ENCODE measurements at regions not wholly inside any gene's neighbourhood (a gene's known extent, or its start where the extent isn't known, plus 50 kb on each side); places are given as distances from the start of the nearest gene placed in this dataset.
"Not testable (repeated sequence)": the region's sequence is repeated elsewhere in the genome, so short reads cannot be mapped to it uniquely, and the experiment has no call there.

DNA sequence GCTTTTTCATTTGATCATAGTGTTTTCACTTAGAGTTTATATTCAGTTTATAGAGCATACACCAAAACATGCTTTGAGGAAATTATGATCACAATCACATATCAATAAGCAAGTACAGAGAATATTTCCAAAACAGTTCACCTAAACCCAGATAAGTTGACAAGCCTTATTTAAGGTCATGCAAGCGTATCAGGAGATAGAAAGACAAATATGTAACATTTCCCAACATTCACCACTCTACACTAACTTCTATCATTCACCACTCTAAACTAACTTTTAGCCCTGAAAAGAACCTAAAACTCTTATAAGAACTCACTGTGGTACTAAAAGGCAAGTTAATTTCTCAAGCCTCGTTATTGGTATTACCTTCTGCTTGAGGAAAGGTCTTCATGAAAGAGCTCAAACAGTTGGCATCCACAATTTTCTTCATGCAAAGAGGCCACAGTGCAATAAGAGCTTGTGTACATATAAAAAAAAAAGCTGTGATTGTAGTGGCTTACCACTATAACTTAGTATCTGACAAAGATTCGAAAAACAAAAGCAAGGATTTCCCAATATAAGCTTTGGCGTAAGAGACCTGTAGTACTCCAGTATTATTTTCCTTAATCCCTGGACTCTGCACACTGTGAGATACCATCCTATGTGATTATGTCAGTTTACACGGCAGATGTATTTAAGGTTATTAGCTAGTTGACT, 903.3 kb downstream of the STIM2 start:
- no peak for DNase-seq

DNA sequence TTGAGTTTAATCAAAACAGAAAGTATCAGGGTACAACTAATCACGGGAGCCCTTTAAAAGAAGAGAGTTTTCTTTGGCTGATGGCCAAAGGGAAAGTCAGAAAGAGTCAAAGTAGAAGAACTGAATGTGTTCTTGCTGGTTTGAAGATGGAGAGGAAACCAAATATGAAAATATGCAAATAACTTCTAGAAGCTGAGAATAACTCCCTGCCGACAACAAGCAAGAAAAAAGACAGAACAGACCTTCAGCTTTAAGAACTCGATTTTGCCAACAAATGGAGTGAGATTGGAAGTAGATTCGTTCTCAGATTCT, 903.8 kb downstream of the STIM2 start:
- DNase-seq, result no peak

DNA sequence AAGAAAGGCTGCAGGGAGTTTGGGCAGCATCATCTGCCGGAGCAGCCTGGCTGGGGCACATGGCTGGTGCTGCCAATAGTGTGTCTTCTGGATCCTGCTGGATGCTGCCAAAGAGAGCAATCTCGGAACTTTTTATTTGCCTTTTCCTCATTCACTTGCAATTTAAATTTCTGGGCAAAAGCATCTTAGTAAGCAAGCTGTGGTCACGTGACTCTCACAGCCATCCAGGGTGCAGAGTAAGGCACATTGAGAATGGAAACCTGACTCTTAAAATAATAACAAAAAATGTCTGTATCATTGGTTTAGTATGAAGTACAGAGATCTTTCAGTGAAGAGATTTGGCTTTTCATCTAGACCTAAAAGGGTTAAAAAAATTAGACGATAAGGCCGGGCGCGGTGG, 910.3 kb downstream of the STIM2 start:
- no peak for DNase-seq

DNA sequence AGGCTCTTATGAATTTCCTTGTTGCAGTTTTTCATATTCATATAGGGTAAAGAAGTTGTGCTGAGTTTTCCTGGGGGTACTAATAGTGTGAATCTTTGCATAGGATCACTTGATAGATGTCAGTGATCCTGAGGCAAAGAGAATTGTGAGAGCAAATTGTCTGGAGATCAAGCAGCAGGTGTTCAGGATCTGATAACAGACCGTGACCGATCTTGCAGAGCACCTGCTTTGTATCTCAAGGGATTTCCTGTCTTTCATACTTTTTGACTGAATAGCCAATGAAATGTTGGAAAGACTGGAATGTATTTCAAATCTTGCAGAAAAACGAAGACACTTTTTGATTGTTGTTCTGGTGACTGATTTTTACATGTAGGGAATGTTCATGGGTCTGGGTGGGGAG, 914.5 kb downstream of the STIM2 start:
- no peak for DNase-seq

DNA sequence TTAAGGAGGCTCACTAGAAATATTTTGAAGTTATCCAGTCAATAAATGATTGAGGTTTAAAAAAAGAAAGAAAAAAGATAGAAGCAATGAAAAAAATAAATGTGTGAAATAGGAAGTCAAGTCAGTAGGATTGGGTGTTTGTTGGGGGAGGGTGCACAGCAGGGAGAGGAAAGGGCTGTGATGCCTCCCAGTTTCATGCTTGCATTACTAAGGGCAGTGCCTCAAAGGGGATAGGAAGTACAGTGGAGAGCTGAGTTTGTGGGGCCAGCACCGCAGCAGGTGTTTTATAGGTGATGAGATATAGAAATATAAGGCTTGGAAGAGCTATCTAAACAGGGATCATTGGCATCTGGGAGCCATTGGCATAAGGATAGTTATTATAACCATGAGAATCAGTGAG, 919.2 kb downstream of the STIM2 start:
- no peak for DNase-seq

DNA sequence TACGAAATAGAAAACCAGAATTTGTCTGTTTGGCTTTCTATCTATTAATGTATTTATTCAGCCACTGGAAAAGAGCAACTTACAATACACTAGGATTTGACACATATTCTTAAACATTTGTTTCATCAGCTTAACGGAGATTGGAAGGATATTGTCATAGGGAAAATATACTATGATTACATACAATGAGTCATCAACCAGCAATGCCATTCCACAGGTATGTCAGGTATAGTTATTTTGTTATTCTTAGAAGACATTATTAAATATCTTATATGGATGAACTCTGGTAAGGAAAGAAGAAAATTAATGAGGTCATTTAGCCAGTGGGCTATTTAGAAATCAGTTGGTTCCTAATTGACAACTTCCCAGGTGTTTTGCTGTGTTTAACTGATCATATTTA, 926.6 kb downstream of the STIM2 start:
- no peak for DNase-seq

DNA sequence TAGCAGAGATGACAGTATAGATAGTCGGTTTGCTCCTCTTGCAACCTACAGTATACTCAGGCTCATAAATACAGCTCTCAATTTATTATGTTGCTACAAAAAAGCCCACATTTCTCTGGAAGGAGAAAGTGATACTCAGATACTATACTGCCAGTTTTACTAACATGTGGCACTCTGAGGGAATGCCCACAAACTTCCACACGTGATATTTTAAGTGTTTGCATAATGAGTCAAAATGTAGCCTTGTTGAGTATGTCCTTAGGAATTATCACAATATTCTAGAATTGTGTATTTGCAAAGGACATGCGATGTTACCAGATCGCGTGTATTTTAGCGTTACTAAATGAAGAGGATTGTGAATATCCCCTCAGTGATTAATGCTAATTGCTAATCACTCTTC, 929.1 kb downstream of the STIM2 start:
- DNase-seq, result peak; percentile 63

DNA sequence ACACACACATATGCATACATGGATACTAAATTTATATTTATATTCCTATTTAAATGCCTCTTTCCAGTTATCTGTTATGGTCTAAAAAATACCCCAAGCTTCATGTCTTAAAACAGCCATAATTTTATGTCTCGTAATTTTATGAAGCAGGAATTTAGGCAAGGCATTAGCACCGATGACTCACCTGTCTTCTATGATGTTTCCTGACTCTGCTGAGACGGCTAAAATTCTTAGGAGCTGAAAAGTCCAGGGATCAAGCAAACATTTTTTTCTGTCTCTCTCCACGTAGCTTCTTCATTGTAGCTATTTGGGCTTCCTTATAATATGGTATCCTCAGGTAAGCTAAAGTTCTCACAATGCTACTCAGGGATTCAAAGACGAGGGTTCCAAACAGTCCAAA, 930.3 kb downstream of the STIM2 start:
- peak; percentile 60 for DNase-seq

DNA sequence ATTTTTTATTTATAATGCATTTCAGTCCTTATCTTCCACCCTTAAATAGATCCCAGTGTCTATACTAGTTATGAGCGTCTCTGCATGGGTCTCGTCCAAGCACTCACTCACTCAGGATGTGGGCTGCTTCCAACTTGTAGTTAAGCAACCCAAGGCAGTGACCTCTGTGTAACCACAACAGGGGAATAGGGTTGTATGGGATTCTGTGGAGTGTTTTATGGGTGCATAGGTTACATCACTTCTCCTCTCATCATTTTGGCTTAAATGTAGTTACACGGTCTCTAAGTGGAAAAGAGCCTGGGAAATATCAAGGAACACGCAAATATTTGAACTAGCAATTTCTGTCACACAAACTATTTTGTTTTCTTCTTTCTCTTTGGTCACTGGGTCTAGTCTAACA, 931.0 kb downstream of the STIM2 start:
- DNase-seq, result peak; percentile 3

DNA sequence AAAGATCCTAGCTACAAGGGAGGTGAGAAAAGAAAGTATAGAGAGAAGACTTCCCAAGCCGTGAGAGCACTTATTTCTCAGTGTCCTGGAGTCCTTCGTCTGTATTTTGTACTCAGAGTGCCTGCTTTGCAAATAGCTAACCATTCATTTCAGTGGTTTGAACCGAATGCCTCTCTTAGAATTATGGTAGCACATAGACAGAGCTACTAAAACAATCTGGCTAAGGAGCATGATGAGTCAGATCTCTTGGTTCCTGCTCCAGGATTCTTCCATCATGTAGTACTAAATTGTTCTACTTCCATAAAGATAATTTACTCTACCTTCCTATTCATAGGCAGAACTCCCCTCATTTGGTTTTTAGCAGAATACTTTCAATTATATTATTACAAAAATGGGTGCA, 946.6 kb downstream of the STIM2 start:
- peak; percentile 13 for DNase-seq

DNA sequence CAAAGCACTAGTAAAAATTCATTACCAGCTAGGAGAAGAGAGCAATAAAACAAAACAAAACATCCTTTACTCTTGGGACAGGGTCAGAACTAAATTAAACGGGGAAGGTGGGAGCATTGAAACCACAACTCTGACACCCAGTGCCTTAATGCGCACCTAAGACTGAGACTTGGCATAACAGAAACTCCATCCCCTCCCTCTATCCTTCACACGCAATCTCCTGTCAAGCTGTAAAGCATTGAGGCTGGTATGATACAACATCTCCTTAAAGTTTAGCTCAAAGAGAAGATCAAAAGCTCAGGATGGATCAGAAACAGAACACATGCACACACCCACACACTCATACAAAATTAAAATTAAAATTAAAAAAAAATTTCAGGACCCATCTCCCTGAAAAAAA, 951.3 kb downstream of the STIM2 start:
- DNase-seq, result no peak

DNA sequence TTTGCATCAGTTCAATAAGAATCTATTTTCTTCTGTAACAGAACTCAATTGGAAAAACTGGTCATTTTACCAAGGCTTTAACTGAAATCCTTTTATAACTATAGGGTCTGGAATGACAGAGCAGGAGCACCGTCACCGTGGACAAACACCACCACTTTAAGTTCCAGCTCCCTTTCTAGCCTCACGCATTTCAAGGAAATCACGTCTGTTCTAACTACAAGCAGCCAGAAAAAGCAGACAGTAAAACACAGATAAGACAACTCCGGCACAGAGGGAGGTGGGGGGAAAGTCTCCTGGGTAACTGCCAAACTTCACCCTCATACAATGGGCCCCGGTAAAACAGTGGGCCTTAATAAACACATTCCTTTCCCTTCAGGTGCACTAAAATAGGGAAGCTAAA, 952.6 kb downstream of the STIM2 start:
- DNase-seq, result not testable (repeated sequence)

DNA sequence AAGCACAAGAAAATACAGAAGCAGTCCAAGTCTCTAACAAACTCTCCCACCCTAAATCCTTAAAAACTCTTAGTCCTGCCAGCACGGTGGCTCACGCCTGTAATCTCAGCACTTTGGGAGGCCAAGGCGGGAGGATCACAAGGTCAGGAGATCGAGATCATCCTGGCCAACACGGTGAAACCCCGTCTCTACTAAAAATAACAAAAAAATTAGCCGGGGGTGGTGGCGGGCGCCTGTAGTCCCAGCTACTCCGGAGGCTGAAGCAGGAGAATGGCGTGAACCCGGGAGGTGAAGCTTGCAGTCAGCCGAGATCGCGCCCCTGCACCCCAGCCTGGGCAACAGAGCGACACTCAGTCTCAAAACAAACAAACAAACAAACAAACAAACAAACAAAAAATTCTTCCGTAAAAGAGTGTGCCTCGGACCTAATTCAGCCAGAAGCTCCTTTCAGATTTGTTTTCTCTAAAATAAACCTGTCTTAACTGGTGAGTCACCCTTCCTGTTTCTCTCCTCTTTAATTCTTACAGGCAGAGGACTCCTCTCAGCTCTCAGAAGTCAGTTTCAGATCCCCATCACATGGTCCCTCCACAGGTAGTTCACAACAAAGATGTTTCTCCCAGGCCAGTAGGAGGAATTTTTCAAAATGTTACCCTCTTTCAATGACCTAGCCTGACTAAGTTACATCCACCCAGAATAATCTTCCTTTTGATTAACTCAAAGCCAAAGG, 953.2 kb downstream of the STIM2 start:
- not testable (repeated sequence) for DNase-seq

DNA sequence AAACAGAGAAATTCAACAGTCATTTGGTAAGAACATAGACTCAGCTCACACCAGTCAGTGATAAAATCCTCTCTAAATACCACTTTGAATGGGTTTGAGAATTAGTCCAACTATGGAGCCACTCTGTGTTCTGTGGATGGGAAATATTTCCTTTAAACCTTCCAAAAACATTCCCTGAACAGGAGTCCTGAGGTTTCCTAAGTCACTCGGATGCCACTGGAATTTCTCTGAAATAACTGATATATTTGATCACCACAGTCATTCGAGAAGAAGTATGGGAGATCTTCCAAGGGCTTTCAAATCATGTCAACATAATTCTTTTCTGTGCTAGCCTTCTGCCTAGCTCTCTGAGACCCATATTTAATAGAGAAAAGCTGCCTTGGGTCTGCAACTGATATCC, 958.6 kb downstream of the STIM2 start:
- DNase-seq, result peak; percentile 87

DNA sequence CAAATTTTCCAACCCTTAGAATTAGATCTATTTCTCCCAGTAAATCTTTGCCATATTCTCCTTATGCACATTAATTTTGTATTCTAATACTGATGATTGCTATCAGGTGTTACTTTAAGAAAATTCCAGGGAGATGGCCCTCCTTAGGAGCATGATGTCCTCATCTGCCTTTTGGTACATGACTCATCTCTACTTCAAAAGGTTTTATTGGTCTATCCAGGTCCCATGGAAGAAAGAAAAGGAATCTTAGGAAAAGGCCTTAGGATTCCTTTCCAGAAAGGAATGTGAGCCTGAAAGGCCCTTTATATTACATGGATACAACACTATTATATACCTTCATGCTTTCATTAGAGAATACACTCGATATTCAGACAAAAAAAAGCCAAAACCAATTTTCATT, 968.2 kb downstream of the STIM2 start:
- DNase-seq, result peak; percentile 12

DNA sequence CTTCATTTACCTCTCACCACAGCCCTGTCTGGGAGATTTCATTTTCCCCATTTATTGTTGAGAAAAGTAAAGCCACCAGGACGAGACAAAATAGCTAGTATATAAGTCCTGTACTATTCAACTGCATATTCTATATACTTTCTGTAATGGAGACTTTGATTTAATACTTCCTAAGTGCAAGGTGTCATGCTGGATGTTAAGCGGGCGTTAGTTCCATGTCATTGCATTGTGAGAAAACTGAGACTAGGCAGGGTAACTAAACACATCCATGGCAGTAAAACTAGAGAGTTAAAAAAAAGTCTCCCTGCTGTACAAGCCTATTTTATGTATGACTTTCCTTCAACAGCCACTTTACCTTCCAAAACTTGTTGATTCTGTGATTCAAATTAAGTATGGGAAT, 969.6 kb downstream of the STIM2 start:
- no peak for DNase-seq

DNA sequence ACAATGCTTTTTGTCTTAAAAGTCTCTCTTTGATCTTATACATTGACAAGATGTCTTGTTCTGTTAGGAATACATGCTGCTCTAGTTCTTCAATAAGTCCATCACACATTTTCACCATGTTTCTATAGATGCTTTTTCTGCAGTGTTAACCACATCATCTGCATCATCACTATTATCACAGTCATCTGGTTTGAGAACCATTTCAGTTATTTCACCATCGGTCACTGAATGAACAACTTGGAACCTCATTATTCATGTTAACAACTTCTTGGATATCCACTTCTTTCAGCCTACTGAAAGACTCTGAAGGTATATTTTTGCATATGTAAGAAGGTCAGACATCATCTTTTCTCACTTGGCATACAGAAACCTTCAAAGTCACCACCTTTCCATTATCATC, 975.2 kb downstream of the STIM2 start:
- DNase-seq, result no peak

DNA sequence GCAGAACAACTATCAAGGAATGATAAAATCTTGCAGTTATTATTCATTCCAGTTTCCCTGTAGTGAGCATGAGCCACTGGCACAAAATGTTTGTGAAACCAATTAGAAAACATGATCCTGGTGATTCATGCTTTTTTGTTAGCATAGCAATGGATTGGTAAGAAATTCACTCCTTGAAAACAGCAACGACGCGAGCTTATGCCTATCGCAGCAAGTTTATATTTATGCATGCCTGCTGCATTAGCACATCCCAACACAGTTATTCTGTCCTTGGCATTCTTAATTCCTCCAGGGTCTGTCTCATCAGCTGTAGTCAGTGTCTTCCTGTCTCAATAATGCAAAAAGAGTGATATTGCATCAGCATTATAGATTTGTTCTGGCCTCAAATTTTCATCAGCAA, 975.9 kb downstream of the STIM2 start:
- DNase-seq, result peak; percentile 85

DNA sequence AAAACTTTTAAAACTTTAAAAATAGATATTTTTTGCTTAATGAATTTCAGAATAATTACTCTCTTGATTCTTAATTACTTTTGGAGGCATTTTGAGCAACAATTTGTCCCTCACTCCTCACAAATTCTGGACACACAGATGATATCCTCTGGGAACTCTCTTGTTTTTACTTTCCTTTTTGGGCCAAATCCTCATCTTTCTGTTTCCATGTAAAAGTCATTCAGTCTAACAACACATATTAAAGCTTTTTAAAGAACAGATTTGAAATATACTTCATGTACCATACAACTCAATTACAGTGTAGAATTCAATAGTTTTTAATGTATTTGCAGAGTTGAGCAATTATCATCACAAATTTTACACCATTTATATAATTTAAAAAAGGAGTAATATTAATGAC, 983.1 kb downstream of the STIM2 start:
- DNase-seq, result no peak

DNA sequence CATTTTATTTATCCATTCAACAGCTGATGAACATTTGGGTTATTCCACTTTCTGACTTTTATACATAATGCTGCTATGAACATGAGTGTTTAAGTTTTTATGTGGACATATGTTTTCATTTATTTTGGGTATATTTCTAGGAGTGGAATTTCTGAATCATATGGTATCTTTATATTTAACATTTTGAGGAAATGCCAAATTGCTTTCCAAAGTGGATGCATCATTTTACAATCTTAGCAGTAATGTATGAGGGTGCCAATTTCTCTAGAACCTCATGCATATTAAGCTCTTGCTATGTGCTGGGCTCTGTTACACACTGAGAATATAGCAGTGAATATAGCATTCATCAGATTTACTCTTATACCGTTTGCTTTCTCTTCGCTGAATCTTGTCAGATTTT, 983.7 kb downstream of the STIM2 start:
- DNase-seq, result peak; percentile 68

DNA sequence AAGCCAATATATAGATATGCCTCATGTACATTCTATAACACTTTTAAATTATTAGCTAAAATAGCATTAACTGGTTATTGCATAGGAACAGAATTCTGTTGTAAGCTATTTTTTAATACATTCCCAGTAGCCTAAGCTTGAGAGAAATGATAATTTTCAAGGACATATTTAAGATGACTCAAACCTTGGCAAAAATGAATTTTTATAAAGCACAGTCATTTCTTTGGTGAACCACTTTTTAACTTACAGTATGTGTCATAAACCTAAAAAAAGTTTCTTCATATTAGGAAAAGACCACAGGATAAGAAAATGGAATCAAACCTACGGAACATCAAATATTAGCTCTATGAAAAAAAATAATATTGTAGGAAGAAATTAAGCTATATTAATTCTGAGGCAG, 986.3 kb downstream of the STIM2 start:
- DNase-seq, result peak; percentile 53

DNA sequence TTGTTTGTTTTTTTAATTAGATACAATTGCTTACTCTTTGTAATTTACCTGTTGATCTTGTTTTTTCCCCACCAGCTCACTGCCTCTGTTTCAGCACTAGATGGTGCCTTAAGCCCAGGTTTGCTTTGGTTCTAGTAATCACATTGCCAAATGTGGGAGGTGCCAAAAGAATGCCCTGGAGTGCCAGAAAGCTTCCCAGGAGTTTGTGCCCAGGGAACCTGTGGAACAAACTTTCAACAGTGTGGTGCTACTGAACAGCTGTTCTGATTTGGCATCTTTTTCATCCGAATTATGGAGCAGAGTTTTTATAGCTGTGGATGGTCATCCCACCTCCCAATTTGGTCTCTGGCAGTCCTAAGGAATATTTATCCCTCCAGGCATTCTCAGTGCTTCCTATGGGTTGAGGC, 1000.7 kb downstream of the STIM2 start:
- peak; percentile 63 for DNase-seq

DNA sequence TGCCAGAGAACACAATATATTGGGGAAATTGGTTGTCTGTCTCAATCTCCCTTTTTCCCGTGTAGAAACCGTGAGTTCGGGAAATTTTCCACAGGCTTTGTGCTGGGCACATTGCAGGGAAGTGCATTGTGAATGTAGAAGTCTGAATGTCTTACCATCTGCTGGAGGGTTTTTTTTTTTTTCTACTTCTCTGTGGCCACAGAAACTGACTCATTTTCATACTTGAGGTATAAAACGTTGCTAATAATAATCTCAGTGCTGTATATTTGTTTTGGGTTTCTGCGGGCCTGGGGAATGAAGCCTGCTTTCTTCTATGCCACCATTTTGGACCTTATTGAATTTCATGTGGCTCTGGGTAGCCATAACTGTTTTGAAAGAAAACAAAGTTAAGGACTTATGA, 1001.2 kb downstream of the STIM2 start:
- DNase-seq, result peak; percentile 82

DNA sequence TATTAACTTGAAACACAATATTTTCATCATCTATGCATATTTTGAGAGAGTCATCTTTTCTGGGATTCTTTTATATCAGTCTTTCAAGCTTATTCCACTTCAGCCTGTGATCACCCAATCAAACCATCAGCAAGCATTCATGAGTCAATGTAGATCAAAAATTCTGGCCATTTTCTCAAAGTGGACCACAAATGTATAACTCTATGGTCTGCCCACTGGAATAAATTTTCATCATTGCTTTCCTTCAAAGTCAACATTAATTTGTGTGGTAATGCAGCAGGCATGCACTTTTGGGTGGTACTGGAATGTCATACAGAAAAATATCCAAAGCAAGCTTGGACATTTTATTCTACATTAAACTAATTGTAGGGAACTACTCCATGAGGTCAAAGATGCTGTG, 1013.0 kb downstream of the STIM2 start:
- DNase-seq, result peak; percentile 72

DNA sequence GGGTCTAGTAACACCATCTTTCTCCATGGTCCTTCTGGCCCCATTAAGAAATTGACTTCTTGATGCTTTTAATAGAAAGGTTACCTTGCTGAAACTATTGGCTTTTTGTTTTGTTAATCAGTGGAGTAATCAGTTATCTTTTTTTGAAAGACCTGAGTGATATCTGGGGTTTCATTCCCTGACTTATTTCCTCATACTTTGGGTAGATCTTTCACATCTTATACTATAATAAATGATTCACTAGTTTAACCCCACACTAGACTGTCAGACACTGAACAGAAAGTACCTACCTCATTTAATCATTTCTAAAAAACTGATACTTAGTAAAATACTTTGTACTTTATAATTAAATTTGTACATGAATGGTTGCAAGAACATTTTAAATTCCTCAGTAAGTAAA, 1021.1 kb downstream of the STIM2 start:
- no peak for DNase-seq
